ENCODE measurements at regions not wholly inside any gene's neighbourhood (a gene's known extent, or its start where the extent isn't known, plus 50 kb on each side); places are given as distances from the start of the nearest gene placed in this dataset.
"Not testable (repeated sequence)": the region's sequence is repeated elsewhere in the genome, so short reads cannot be mapped to it uniquely, and the experiment has no call there.

GRCh38 chr14:55977392-55978150, 140.6 kb upstream of the PELI2 start:
- DNase-seq (ENCODE audit: low read depth): no peak

DNA sequence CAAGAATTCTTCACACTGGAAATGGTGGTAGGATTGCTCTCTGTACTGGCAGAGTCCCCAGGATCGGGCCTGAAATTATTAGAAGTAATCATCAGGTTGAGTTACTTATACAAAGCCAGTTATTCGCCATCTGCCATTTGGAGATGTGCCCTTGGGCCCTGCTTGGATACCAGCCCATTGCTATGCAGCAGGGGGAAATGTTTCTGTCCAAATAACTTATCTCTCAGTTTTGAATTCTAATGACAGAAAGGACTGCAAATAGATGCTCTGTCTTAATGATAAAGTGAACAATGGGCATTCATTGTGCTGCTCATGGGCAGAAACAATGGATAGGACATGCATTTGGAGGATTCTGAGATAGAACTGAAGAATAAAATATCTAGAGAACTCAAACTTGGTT, 139.1 kb upstream of the PELI2 start:
- DNase-seq (ENCODE audit: low read depth): no peak

DNA sequence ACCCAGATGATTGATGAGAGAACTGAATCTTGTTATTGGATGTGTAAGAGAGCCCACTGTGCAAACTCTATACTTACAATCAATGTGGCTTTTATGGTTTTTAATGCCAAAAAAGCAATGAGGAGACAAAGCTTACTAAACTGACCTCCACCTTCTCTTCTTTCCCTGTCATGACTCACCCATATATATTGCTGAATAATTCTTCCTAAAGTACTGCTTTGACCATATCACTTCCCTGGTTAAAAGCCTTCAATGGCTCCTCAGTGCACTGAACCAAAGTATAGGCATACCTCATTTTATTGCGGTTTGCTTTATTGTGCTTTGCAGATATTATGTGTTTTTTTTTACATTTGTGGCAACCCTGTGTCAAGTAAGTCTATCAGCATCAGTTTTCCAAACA, 138.4 kb upstream of the PELI2 start:
- no peak for DNase-seq (ENCODE audit: low read depth)

DNA sequence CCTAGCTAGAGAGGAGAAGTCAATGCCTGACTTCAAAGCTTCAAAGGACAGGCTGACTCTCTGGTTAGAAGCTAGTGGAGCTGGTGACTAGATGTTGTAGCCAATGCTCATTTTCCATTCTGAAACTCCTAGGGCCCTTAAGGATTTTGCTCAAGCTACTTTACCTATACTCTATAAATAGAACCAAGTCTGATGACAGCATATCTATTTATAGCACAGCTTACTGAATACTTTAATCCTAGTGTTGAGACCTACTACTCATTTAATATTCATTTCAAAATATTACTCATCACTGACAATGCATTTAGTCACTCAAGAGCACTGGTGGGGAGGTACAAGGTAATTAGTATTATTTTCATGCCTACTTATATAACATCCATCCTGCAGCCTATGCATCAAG, 137.2 kb upstream of the PELI2 start:
- no peak for DNase-seq (ENCODE audit: low read depth)

DNA sequence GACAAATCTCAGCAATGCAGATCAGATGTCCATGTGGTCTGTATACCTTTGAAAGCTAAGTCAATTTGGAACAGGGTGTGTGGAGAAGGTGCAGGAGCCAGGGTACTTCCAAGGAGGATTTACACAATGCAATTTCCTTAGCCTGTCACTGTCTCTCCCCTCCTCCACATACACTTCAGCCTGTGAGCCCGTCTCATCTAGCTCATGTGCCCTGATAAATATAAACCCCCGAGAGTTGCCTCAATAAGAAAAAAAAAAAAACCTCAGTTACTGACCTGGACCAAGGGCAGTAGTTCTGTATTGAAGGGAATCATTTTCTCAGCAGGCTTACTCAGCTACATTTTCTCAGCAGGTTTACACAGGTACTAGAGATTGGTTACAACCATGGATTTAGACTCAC, 132.1 kb upstream of the PELI2 start:
- no peak for DNase-seq (ENCODE audit: low read depth)

GRCh38 chr14:56000846-56001245, 117.4 kb upstream of the PELI2 start:
- no peak for DNase-seq (ENCODE audit: low read depth)

- peak; percentile 31 for DNase-seq (ENCODE audit: low read depth)
Observed at GRCh38 chr14:56002342-56002741, 115.9 kb upstream of the PELI2 start.

- no peak for DNase-seq (ENCODE audit: low read depth)
Observed at GRCh38 chr14:56002876-56003625, 115.2 kb upstream of the PELI2 start.

- no peak for DNase-seq (ENCODE audit: low read depth)
Observed at GRCh38 chr14:56004323-56004722, 113.9 kb upstream of the PELI2 start.

- DNase-seq (ENCODE audit: low read depth): peak; percentile 76
Observed at GRCh38 chr14:56004786-56005185, 113.4 kb upstream of the PELI2 start.

- DNase-seq (ENCODE audit: low read depth): peak; percentile 73
Observed at GRCh38 chr14:56005191-56006053, 112.8 kb upstream of the PELI2 start.

- not testable (repeated sequence) for DNase-seq (ENCODE audit: low read depth)
Observed at GRCh38 chr14:56007491-56007890, 110.7 kb upstream of the PELI2 start.

GRCh38 chr14:56008150-56008549, 110.1 kb upstream of the PELI2 start:
- no peak for DNase-seq (ENCODE audit: low read depth)

- not testable (repeated sequence) for DNase-seq (ENCODE audit: low read depth)
Observed at GRCh38 chr14:56008661-56009060, 109.5 kb upstream of the PELI2 start.

DNA sequence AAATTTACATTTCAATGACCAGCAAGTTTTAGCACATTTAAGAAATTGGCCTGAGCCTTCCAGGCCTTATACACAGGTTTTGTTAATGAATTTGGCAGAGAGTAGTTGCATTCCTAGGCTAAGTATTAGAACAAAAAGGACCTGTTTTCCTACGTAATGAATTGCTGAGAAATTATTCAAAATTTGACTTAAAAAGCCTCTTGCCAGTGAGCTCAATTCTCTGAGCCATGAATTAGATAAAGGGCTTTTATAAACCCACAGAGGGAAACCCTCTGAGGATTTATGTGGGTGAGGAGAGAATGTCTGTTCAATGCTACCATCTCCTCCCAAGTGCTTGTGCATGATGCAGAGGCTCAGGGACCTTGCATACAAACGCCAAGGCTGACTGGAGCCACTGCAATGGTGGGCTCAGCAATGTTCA, 94.5 kb upstream of the PELI2 start:
- DNase-seq (ENCODE audit: low read depth): no peak

DNA sequence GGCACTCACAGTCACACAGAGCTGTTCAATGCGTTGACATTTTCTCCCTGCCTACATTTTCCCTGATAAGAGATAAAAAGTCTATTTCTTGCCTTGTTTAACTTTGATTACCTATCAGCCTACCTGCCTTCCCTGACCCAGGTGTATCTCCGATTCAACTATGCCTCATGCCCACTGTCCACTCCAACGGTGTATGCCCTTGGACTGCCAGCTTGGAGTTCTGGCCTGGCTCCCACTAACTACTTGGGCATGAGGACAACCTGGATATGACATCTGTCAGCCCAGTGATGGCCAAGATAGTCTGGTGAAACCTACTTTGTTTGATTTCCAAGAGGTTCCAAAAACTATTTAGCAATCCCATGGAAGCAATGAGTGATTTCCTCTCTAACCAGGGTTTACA, 93.0 kb upstream of the PELI2 start:
- no peak for DNase-seq (ENCODE audit: low read depth)

GRCh38 chr14:56026506-56026905, 91.7 kb upstream of the PELI2 start:
- no peak for DNase-seq (ENCODE audit: low read depth)

GRCh38 chr14:56027421-56027820, 90.8 kb upstream of the PELI2 start:
- no peak for DNase-seq (ENCODE audit: low read depth)

DNA sequence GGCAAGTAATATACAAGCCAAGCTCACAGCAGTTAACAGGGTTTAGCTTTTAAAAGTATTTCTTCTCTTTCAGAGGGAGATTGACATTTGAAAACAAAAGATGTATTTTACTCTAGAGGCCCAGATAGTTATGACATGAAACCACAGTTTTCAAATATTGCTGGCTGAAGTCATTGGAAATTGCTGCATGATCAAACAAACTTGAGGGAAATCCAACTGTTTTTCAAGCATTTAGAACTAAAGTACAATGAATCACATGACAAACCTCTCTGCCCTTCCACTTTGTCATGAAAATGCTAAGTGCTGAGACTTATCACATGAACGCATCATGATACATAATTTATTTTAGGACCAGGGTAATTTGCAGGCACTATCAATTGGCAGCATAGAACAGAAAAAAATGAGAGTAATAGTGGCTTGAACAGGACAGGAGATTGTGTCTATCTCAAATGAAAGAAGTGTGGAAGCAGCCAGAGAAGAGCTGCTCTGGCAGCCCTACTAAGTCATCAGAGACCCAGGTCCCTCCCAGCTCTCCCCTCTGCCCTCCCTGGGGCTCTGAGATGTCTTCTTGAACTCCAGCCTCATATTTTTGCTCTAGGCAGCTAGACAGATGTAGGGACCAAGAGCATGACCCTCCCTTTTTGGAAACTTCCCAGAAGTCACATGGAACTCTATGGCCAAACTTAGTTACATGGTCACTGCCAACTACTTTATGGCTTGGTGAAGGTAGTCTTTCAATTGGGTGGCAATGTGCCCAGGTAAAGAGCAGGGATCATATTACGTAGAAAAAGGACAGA, 90.1 kb upstream of the PELI2 start:
- DNase-seq (ENCODE audit: low read depth): peak; percentile 27

DNA sequence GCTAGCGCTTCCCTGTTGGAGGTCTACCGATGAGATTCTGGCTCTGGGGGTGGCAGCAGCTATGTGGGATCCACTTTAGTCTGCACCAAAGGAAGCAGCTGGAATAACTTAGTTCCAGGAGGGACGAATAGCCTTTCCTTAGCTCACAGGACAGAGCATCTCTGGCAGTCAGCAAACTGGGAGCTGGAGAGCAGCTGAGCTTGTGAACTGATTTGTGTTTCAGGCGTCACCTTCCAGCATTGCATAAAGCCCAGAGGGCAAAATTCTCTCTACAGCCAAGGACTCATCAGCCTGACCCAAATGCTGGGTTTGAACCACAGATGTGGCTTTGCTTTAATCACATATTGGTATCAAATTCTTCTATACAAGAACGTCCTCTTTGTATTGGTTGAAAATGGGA, 81.9 kb upstream of the PELI2 start:
- DNase-seq (ENCODE audit: low read depth): no peak

DNA sequence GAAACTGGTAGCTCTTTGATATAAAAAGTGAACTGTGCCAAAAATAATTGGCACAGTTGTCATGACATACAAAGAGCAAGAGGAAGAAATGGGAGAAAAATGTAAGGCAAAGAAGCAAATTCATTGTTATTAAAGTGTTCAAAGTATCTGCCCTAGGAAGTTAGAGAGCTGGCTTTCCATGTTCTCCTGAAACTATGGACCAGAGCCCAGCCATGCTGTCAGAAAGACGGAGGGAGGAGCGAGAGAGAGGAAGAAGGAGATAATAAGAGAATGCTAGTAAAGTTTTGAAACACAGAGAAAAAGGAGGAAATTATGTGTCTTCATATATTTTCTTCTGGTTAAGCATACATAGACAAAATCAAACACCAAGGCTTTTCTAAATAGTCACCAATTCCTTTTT, 78.1 kb upstream of the PELI2 start:
- DNase-seq (ENCODE audit: low read depth): no peak

DNA sequence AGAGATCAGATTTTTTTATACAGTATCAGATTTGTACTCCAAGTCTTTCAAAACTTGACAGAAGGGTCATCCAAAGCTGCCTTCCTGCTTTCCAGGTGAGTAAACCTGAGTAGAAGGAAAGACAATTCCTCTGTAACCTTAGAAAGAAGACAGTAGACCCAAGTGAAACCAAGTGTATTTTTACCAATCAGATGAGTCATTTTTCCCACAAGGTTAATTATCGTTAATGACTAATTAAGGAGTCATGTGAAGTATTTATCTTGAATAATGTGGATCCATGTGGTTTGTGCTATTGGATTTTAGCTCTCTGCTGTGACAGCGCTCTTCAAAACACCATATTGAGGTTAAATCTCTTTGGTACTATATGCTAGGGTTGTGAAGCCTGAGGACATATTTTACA, 74.0 kb upstream of the PELI2 start:
- DNase-seq (ENCODE audit: low read depth): no peak

Measured in stromal cell of bone marrow (primary cell).